ENCODE measurements at regions not wholly inside any gene's neighbourhood (a gene's known extent, or its start where the extent isn't known, plus 50 kb on each side); places are given as distances from the start of the nearest gene placed in this dataset.

DNA sequence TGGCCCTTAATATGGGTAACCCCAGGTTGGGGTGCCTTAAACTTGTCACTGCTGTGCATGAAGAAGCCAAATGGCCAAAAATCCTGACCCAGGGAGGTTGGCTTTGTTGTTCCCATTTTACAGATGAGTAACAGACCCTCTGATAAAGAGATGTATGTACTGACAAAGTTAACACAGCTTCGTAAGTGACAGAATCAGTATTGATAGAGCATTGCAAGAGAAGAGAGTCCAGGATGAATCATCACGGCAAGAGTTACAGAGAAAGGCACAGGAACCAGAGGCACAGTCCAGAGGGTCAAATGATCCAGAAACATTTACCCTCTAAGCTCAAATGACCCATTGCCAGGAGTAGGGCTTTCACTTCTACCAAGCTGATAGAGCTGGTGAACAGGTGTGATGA is 103.8 kb upstream of the SMC2 start:
- TF ChIP-seq POLR2A (IDR thresholded peaks at IDR 0.05) (no peak), EP300 (IDR thresholded peaks at IDR 0.05) (no peak)
- TF ChIP-seq, protein P1, sequence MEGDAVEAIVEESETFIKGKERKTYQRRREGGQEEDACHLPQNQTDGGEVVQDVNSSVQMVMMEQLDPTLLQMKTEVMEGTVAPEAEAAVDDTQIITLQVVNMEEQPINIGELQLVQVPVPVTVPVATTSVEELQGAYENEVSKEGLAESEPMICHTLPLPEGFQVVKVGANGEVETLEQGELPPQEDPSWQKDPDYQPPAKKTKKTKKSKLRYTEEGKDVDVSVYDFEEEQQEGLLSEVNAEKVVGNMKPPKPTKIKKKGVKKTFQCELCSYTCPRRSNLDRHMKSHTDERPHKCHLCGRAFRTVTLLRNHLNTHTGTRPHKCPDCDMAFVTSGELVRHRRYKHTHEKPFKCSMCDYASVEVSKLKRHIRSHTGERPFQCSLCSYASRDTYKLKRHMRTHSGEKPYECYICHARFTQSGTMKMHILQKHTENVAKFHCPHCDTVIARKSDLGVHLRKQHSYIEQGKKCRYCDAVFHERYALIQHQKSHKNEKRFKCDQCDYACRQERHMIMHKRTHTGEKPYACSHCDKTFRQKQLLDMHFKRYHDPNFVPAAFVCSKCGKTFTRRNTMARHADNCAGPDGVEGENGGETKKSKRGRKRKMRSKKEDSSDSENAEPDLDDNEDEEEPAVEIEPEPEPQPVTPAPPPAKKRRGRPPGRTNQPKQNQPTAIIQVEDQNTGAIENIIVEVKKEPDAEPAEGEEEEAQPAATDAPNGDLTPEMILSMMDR (IDR thresholded peaks at IDR 0.05): no peak

All from stomach (tissue), 4 donors.